ES-I3 (cell line): ENCODE measurements at regions not wholly inside any gene's neighbourhood (a gene's known extent, or its start where the extent isn't known, plus 50 kb on each side); places are given as distances from the start of the nearest gene placed in this dataset.

Experiments
- H3K36me3 ChIP-seq: 2 replicates; pipeline ENCODE4 v1.6.1; 2013; ENCODE audit warnings: mild to moderate bottlenecking, low read length, control low read depth, moderate library complexity; ENCODE audit not compliant: insufficient read depth
- H3K4me1 ChIP-seq: 2 replicates; pipeline ENCODE4 v1.6.1; 2013; ENCODE audit warnings: mild to moderate bottlenecking, control low read depth, low read length; ENCODE audit not compliant: insufficient read depth
- H3K9ac ChIP-seq: 2 replicates; pipeline ENCODE4 v1.6.1; 2013; ENCODE audit warnings: low read depth, mild to moderate bottlenecking, low read length, moderate library complexity
- H3K9me3 ChIP-seq: 2 replicates; pipeline ENCODE4 v1.6.1; 2013; ENCODE audit warnings: mild to moderate bottlenecking, low read length, moderate library complexity; ENCODE audit not compliant: control insufficient read depth, insufficient read depth

DNA sequence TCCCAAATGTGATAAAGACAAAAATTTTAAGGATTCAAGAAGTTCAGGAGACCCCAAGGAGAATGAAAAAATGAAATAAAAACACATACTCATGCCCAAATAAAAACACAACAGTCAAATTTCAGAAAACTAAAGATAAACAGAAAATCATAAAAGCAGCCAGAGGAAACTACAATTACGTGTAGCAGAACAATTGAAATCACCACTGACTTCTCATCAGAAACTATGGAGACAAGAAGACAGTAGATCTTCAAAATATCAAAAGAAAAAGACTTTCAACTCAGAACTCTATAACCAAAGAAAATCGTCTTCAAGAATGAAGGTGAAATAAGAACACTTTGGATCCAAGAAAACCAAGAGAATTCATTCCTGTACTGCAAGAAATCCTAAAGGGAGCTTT lies 54.9 kb downstream of the DIO3 start:
- Histone ChIP-seq H3K9me3 (no peaks in the 10 kb centered on the region), H3K36me3 (no peaks in the 10 kb centered on the region), H3K4me1 (no peaks in the 10 kb centered on the region), H3K9ac (no peak overlapping the region)

DNA sequence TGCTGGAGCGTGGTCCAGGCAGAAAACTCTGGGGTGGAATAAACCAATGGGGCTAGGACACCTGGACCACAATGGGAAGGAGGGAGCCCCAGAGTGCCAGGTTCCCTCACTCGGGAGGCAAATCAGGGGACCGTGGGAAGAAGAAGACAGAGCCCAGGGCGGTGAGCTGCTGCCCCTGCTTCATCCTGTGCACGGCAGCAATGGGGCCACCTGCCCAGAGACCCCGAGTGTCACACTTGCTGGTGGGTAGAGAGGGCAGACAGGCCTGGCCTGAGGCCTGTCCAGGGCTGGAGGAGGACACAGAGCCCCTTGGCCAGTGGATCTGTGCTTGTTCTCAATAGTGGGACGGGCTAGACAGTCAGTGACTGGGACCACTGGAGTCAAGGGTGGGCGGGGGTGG lies 58.2 kb downstream of the DIO3 start:
- H3K9ac ChIP-seq, result no peak overlapping the region
- H3K36me3 ChIP-seq, result no peaks in the 10 kb centered on the region
- no peaks in the 10 kb centered on the region for H3K9me3 ChIP-seq
- H3K4me1 ChIP-seq, result peaks cover 10% of the 10 kb centered on the region; the same call in 1 of the 2 replicates

GRCh38 chr14:101620031-101620788 lies 58.9 kb downstream of the DIO3 start:
- no peak overlapping the region for H3K9ac ChIP-seq
- H3K36me3 ChIP-seq, result no peaks in the 10 kb centered on the region
- H3K4me1 ChIP-seq, result peaks cover 15% of the 10 kb centered on the region; the same call in 1 of the 2 replicates
- H3K9me3 ChIP-seq, result no peaks in the 10 kb centered on the region

DNA sequence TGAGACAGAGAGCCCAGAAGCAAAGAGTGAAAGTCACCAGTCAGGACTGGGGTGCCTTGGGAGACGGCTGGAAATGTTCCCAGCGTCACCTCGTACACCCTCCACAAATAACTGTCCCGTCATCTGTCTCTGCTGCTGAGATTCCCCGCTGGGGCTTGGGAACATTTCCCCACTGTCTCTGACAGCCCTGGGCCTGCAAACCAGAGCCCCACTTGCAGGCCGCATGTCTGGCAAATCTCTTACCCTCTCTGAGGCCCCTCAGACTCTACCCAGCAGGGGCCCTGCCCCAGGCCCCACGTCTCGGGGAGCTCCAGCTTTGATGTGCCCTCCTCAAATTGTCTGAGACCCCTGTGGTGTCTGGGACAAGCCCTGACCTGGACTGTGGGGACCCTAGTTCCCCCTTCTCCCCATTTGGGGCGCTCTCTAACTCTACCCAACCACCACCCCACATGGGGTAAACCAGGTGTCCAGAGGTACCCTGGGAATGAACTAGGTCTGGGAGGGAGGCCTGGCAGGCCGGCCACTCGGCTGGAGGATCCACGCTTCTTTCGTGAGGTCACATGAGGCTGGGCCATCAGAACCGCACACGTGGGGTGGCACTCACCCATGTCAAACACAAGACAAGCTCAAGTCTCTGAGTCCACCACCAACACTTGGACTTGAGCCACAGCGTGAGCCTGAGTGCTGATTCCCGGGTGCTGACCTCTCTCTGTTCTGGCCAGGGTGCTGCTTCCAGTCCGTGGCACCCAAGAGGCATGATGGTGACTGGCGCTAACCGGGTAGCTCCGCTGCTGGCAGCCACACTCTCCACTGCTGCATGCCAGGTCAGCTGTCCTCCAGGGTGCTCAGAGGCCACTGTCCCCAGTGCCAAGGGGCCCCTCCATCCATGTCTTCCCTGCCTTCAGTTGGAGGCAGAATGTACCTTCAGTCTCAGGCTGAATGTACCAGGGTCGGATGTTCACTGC lies 59.8 kb downstream of the DIO3 start:
- no peak overlapping the region for H3K9ac ChIP-seq
- no peaks in the 10 kb centered on the region for H3K9me3 ChIP-seq
- no peaks in the 10 kb centered on the region for H3K36me3 ChIP-seq
- peaks cover 15% of the 10 kb centered on the region; the same call in 1 of the 2 replicates for H3K4me1 ChIP-seq

- Histone ChIP-seq H3K4me1 (peaks cover 15% of the 10 kb centered on the region; the same call in 1 of the 2 replicates), H3K9me3 (no peaks in the 10 kb centered on the region), H3K36me3 (no peaks in the 10 kb centered on the region), H3K9ac (no peak overlapping the region)
Observed at GRCh38 chr14:101622251-101623076, 61.2 kb downstream of the DIO3 start.

DNA sequence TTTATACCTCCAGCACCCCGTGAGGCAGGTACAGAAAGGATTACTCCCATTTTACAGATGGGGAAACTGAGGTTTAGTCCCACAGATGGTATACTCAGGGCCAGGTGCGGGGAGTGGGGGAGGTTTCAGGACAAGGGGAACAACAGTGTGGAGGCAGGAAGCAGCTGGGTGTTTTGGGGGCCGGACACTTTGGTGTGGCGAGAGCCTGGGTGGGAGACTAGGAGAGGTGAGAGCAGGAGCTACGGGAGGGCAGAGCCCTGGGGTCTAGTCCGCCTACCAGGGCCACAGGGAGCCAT lies 61.7 kb downstream of the DIO3 start:
- Histone ChIP-seq H3K4me1 (peaks cover 15% of the 10 kb centered on the region; the same call in 1 of the 2 replicates), H3K9ac (no peak overlapping the region), H3K9me3 (no peaks in the 10 kb centered on the region), H3K36me3 (no peaks in the 10 kb centered on the region)

GRCh38 chr14:101623685-101624444 lies 62.6 kb downstream of the DIO3 start:
- no peak overlapping the region for H3K9ac ChIP-seq
- H3K36me3 ChIP-seq, result no peaks in the 10 kb centered on the region

DNA sequence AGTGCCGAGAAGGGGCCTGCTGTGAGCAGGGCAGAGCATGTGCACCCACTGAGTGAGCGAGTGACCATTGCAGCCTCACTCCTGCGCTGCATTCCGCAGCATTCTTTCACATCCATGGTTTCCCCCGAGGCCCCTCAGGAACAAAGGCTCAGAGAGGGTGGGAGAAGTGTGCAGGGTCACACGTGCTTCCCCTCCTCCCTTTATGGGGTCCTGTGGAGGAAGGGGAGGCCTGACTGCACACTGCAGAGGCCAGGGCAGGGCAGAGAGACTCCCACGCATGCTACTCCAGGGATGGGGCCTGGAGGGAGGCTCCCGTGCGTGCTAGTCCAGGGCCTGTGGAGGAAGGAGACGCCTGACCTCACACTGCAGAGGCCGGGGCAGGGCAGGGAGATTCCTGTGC lies 63.2 kb downstream of the DIO3 start:
- Histone ChIP-seq H3K9me3 (no peaks in the 10 kb centered on the region), H3K9ac (no peak overlapping the region), H3K4me1 (peaks cover 15% of the 10 kb centered on the region; the same call in 1 of the 2 replicates), H3K36me3 (no peaks in the 10 kb centered on the region)

More at GRCh38 chr14:101623685-101624444, 62.6 kb downstream of the DIO3 start:
- Histone ChIP-seq H3K4me1 (peaks cover 15% of the 10 kb centered on the region; the same call in 1 of the 2 replicates), H3K9me3 (no peaks in the 10 kb centered on the region)

- peaks cover 15% of the 10 kb centered on the region; the same call in 1 of the 2 replicates for H3K4me1 ChIP-seq
- H3K9ac ChIP-seq, result no peak overlapping the region
- H3K9me3 ChIP-seq, result no peaks in the 10 kb centered on the region
- H3K36me3 ChIP-seq, result no peaks in the 10 kb centered on the region
Observed at GRCh38 chr14:101625336-101626097, 64.2 kb downstream of the DIO3 start.

DNA sequence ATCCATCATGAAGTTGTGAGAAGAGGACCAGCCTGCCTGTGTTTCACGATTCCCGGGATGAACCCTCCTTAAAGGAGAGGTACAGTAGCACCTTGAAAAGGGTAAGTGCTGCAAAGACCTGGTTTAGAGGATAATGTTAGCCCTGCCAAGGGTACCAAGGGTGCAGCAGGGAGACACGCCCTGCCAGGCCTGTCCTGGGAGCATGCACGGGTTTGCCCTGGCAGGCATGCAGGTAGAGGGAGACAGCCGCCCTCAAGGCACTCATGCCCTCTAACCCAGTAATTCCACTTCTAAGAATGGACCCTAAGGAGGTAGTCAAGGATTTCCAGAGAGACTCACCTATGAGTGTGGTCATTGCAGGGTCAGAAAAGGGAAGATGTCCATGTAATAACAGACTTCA lies 65.0 kb downstream of the DIO3 start:
- Histone ChIP-seq H3K36me3 (no peaks in the 10 kb centered on the region), H3K9me3 (no peaks in the 10 kb centered on the region), H3K4me1 (peaks cover 15% of the 10 kb centered on the region; the same call in 1 of the 2 replicates), H3K9ac (no peak overlapping the region)

GRCh38 chr14:101627915-101628262 lies 66.6 kb downstream of the DIO3 start:
- no peak overlapping the region for H3K9ac ChIP-seq
- no peaks in the 10 kb centered on the region for H3K9me3 ChIP-seq
- no peaks in the 10 kb centered on the region for H3K36me3 ChIP-seq
- peaks cover 15% of the 10 kb centered on the region; the same call in 1 of the 2 replicates for H3K4me1 ChIP-seq

- H3K9ac ChIP-seq, result no peak overlapping the region; the same call in 1 of the 2 replicates
- peaks cover 15% of the 10 kb centered on the region; the same call in 1 of the 2 replicates for H3K4me1 ChIP-seq
- H3K36me3 ChIP-seq, result no peaks in the 10 kb centered on the region
- no peaks in the 10 kb centered on the region for H3K9me3 ChIP-seq
Observed at GRCh38 chr14:101628471-101628966, 67.2 kb downstream of the DIO3 start.

GRCh38 chr14:101628975-101629374 lies 67.7 kb downstream of the DIO3 start:
- Histone ChIP-seq H3K36me3 (no peaks in the 10 kb centered on the region), H3K4me1 (peaks cover 10% of the 10 kb centered on the region; the same call in 1 of the 2 replicates), H3K9ac (no peak overlapping the region), H3K9me3 (no peaks in the 10 kb centered on the region)
